Duodenal mucosa (tissue), 2 donors: ENCODE measurements at regions not wholly inside any gene's neighbourhood (a gene's known extent, or its start where the extent isn't known, plus 50 kb on each side); places are given as distances from the start of the nearest gene placed in this dataset.

ENCODE experiments used
- H3K27ac ChIP-seq: one replicate; pipeline ENCODE4 v1.7.0; 2013; ENCODE audit warnings: low read depth, low read length
- H3K27me3 ChIP-seq, 2 donors: one replicate each; pipeline ENCODE4 v1.7.0; 2013; ENCODE audit warnings: low read length in 2 of 2, control low read depth in 1 of 2; ENCODE audit not compliant: insufficient read depth in 2 of 2, control insufficient read depth in 1 of 2
- H3K36me3 ChIP-seq, 2 donors: one replicate each; pipeline ENCODE4 v1.7.0; 2013; ENCODE audit warnings: low read length in 2 of 2, control low read depth in 1 of 2; ENCODE audit not compliant: insufficient read depth in 2 of 2, control insufficient read depth in 1 of 2
- H3K4me1 ChIP-seq, 2 donors: one replicate each; pipeline ENCODE4 v1.7.0; 2013; ENCODE audit warnings: low read length in 2 of 2, control low read depth in 1 of 2; ENCODE audit not compliant: insufficient read depth in 2 of 2, control insufficient read depth in 1 of 2
- H3K4me3 ChIP-seq, 2 donors: one replicate each; pipeline ENCODE4 v1.7.0; 2013; ENCODE audit warnings: low read length in 2 of 2, low read depth in 1 of 2
- H3K9ac ChIP-seq, 2 donors: one replicate each; pipeline ENCODE4 v1.7.0; 2013; ENCODE audit warnings: low read length in 2 of 2, low read depth in 1 of 2
- H3K9me3 ChIP-seq, 2 donors: one replicate each; pipeline ENCODE4 v1.7.0; 2013; ENCODE audit warnings: low read length in 2 of 2, control low read depth in 1 of 2; ENCODE audit not compliant: control insufficient read depth in 1 of 2

DNA sequence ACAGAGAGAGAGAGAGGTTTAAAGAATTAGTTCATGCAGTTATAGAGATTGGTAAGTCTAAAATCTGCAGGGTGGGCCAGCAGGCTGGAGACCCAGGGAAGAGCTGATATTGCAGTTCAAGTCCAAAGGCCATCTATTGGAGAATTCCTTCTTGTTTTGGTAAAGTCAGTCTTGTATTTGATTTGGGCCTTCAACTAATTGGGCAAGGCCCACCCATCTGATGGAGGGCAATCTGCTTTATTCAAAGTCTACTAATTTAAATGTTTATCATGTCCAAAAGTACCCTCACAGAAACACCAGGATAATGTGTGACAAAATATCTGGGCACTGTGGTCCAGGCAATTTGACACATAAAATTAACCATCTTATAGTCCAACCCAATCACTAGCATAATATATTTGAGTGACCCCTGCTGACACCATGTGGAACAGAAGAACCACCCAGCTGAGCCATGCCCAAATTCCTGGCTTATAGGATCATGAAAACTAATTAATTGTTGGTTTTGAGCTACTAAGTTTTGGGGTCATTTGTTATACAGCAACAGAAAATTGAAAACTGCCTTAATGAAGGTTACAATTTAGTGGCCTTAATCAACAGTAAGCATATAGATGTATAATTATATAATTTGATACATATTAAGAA, 109.1 kb upstream of the PLXNC1 start:
- Histone ChIP-seq H3K27me3 (no peaks in the 10 kb centered on the region), H3K4me3 (no peak overlapping the region), H3K9me3 (peaks cover 0 to 1% of the 10 kb centered on the region in 2 donors), H3K9ac (no peak overlapping the region), H3K4me1 (no peaks in the 10 kb centered on the region), H3K27ac (no peak overlapping the region), H3K36me3 (no peaks in the 10 kb centered on the region)

- Histone ChIP-seq H3K27me3 (no peaks in the 10 kb centered on the region), H3K36me3 (no peaks in the 10 kb centered on the region), H3K4me1 (no peaks in the 10 kb centered on the region), H3K4me3 (no peak overlapping the region), H3K27ac (no peak overlapping the region), H3K9me3 (no peaks in the 10 kb centered on the region), H3K9ac (no peak overlapping the region)
Observed at GRCh38 chr12:94039914-94040313, 108.5 kb upstream of the PLXNC1 start.

DNA sequence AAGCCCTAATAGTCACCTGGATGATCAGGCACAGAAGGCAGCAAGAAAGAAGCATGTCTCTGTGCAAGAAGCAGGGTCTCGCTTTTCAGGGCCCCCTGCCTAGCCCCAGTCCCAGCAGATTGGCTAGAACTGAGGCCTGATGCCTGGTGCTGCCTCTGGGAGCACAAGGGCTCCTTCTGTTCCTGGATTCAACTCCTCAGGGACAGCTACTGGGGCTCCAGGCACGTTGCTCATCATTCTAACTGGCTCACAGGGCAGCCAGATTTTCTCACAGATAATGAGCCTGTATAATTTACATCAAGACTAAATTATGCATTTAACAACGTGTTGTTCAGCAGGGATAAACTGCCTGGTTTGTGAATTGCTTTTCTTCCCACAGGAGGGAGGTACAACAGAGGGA, 106.5 kb upstream of the PLXNC1 start:
- Histone ChIP-seq H3K27ac (no peak overlapping the region), H3K36me3 (no peaks in the 10 kb centered on the region), H3K4me3 (no peak overlapping the region), H3K9me3 (no peaks in the 10 kb centered on the region), H3K9ac (no peak overlapping the region), H3K27me3 (no peaks in the 10 kb centered on the region), H3K4me1 (no peaks in the 10 kb centered on the region)

DNA sequence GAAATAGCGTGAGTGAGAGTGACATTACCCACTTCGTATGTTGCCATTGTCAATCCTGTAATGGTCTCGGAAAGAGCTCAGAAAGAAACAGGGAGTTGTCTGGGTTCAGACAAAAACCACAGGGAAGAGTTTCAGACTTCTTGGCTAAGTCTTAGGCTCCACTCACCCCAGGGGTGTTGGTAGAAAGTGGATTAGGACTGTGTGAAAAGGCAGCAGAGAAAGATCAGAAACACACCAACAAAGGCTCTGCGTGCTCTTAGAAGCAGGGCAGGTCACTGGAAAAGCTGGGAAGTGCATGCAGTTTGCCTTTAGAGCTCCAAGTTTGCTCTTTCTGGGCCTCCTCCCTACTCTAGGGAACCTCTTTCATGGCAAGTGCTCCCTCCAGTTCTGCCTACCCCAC, 106.1 kb upstream of the PLXNC1 start:
- no peaks in the 10 kb centered on the region for H3K36me3 ChIP-seq

GRCh38 chr12:94046626-94047410, 101.6 kb upstream of the PLXNC1 start:
- Histone ChIP-seq H3K9me3 (no peaks in the 10 kb centered on the region), H3K27ac (no peak overlapping the region), H3K9ac (no peak overlapping the region), H3K27me3 (no peaks in the 10 kb centered on the region), H3K4me1 (peaks cover 0 to 3% of the 10 kb centered on the region in 2 donors), H3K36me3 (no peaks in the 10 kb centered on the region), H3K4me3 (no peak overlapping the region)

More for the DNA sequence above, 106.1 kb upstream of the PLXNC1 start:
- no peak overlapping the region for H3K4me3 ChIP-seq
- H3K9ac ChIP-seq = no peak overlapping the region
- H3K27ac ChIP-seq = no peak overlapping the region
- no peaks in the 10 kb centered on the region for H3K27me3 ChIP-seq
- no peaks in the 10 kb centered on the region for H3K9me3 ChIP-seq
- H3K4me1 ChIP-seq = no peaks in the 10 kb centered on the region

- Histone ChIP-seq H3K9me3 (no peaks in the 10 kb centered on the region), H3K27ac (no peak overlapping the region), H3K4me3 (no peak overlapping the region), H3K9ac (no peak overlapping the region), H3K27me3 (no peaks in the 10 kb centered on the region), H3K36me3 (no peaks in the 10 kb centered on the region), H3K4me1 (peaks cover 2 to 6% of the 10 kb centered on the region in 2 donors)
Observed at GRCh38 chr12:94047781-94048567, 100.4 kb upstream of the PLXNC1 start.

DNA sequence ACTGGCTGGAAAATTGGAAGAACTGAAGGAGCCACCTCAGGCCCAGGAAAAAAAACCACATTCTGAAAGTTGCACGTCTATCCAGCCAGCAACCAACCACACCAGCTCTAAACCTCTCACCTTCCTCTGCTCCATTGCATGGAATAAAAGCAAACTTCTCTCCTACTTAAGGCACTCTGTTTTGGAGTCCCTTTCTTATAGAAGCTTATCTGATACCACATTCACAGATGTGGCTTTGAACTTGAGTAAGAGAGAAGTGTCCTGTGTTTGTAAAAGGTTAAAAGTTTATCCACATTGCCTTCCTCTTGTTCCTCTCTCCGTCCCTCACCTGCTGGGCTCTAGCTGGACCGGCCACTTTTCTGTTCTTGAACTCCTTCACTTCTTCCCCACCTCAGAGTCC, 99.6 kb upstream of the PLXNC1 start:
- no peak overlapping the region for H3K9ac ChIP-seq
- no peak overlapping the region for H3K27ac ChIP-seq
- H3K27me3 ChIP-seq = no peaks in the 10 kb centered on the region

DNA sequence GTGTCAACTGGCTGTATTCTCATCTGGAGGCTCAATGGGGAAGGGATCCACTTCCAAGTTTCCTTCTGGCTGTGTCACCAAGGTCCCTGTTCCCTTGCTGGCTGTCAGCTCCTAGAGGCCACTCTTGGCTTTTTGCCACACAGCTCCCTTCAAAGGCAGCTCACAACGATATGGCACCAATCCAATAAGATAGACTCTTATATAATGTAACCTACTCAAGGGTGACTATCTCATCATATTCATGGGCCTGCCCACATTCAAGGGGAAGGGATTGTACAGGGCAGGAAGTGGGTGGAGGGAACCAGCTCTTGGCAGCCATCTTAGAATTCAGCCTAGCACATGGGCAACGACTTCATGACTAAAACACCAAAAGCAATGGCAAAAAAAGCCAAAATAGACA, 98.7 kb upstream of the PLXNC1 start:
- Histone ChIP-seq H3K4me3 (no peak overlapping the region), H3K4me1 (peaks cover 8 to 10% of the 10 kb centered on the region in 2 donors), H3K36me3 (no peaks in the 10 kb centered on the region), H3K27me3 (no peaks in the 10 kb centered on the region), H3K9me3 (peaks cover 0 to 6% of the 10 kb centered on the region in 2 donors), H3K27ac (no peak overlapping the region), H3K9ac (no peak overlapping the region)

More for the DNA sequence above, 99.6 kb upstream of the PLXNC1 start:
- Histone ChIP-seq H3K4me3 (no peak overlapping the region), H3K9me3 (no peaks in the 10 kb centered on the region), H3K36me3 (no peaks in the 10 kb centered on the region), H3K4me1 (peaks cover 8 to 10% of the 10 kb centered on the region in 2 donors)

GRCh38 chr12:94053676-94054075, 94.7 kb upstream of the PLXNC1 start:
- peaks cover 0 to 7% of the 10 kb centered on the region in 2 donors for H3K9me3 ChIP-seq
- H3K27me3 ChIP-seq = no peaks in the 10 kb centered on the region
- H3K9ac ChIP-seq = no peak overlapping the region
- peaks cover 10 to 20% of the 10 kb centered on the region in 2 donors for H3K4me1 ChIP-seq
- no peak overlapping the region for H3K4me3 ChIP-seq
- H3K27ac ChIP-seq = no peak overlapping the region
- no peaks in the 10 kb centered on the region for H3K36me3 ChIP-seq

- H3K4me3 ChIP-seq = no peak overlapping the region
- H3K27me3 ChIP-seq = no peaks in the 10 kb centered on the region
- no peaks in the 10 kb centered on the region for H3K36me3 ChIP-seq
- H3K9ac ChIP-seq = no peak overlapping the region
- peaks cover 7 to 23% of the 10 kb centered on the region in 2 donors for H3K4me1 ChIP-seq
- H3K9me3 ChIP-seq = peaks cover 0 to 7% of the 10 kb centered on the region in 2 donors
- H3K27ac ChIP-seq = no peak overlapping the region
Observed at GRCh38 chr12:94055528-94055927, 92.8 kb upstream of the PLXNC1 start.
